Heart right ventricle (tissue), 16 donors: ENCODE measurements at regions not wholly inside any gene's neighbourhood (a gene's known extent, or its start where the extent isn't known, plus 50 kb on each side); places are given as distances from the start of the nearest gene placed in this dataset.

ENCODE experiments used
- ATAC-seq, 8 donors: fragments of 200-7000 bp; cut with Tn5 transposase; one replicate each; pipeline ENCODE4 v1.9.1; 2020; ENCODE audit warnings: mild to moderate bottlenecking in 8 of 8, moderate library complexity in 8 of 8, moderate number of reproducible peaks in 1 of 8
- DNase-seq, 2 donors: peaks; one replicate each; pipeline ENCODE4 v3.0.0-alpha.2; 2020
- H3K27ac ChIP-seq, 10 donors: fragments of 200-600 bp; sonication (generic) in 2 of 10; one replicate each; pipeline versions ENCODE4 v1.5.0 to v1.8.0; 2020 to 2022; ENCODE audit warnings: mild to moderate bottlenecking in 3 of 10
- H3K27me3 ChIP-seq, 7 donors: fragments of 200-600 bp; one replicate each; pipeline ENCODE4 v1.8.0; 2021 to 2022; ENCODE audit warnings: mild to moderate bottlenecking in 2 of 7
- H3K36me3 ChIP-seq, 9 donors: fragments of 200-600 bp; sonication (generic) in 1 of 9; one replicate each; pipeline versions ENCODE4 v1.5.0 to v1.8.0; 2020 to 2022; ENCODE audit warnings: mild to moderate bottlenecking in 2 of 9
- H3K4me1 ChIP-seq, 9 donors: fragments of 200-600 bp; sonication (generic) in 1 of 9; one replicate each; pipeline versions ENCODE4 v1.5.0 to v1.8.0; 2020 to 2022; ENCODE audit warnings: mild to moderate bottlenecking in 4 of 9
- H3K4me3 ChIP-seq, 10 donors: fragments of 200-600 bp; sonication (generic) in 2 of 10; one replicate each; pipeline versions ENCODE4 v1.5.0 to v1.8.0; 2020 to 2022; ENCODE audit warnings: mild to moderate bottlenecking in 7 of 10, moderate library complexity in 2 of 10
- H3K9me3 ChIP-seq, 11 donors: fragments of 200-600 bp in 10 of 11; sonication (generic) in 2 of 11; one replicate each; pipeline versions ENCODE4 v1.5.0 to v1.8.0; 2013 to 2022; ENCODE audit warnings: mild to moderate bottlenecking in 2 of 11, control low read depth in 1 of 11, moderate library complexity in 1 of 11
- CTCF ChIP-seq, 9 donors: fragments of 200-600 bp; sonication (generic) in 2 of 9; IDR thresholded peaks; one replicate each; pipeline versions ENCODE4 v1.5.0 to v1.8.0; 2021 to 2022; ENCODE audit warnings: antibody characterized with exemption in 9 of 9, mild to moderate bottlenecking in 5 of 9, moderate library complexity in 1 of 9
- WGBS, 2 donors: extraction: QIAGEN DNeasy Blood & Tissue Kit; methylation state at CpG; one replicate each; pipeline ENCODE4 v1.1.7; 2013; ENCODE audit warnings: inconsistent platforms in 1 of 2; 5-methylcytosine and 5-hydroxymethylcytosine counted together
- intact Hi-C, 10 donors: fragments of 100-400 bp; cut with DNase I; formaldehyde crosslinking; loops; one replicate each; pipeline versions ENCODE4 v1.11.1 to v1.14.2; 2022
- donor health status: Arrhythmogenic right ventricular cardiomyopathy.
- donor health status: ischemic (EF 13 %, LVEDD 7.1; RV severe dilation, severe dysfunction).
- donor health status: healthy with polysubstance abuse.
- donor health status: DM: no; HTN: yes; CAD: no.
- donor health status: DM: no; HTN: no; CAD: no.
- donor health status: ischemic (EF 25% LVEDD 6.9; RV normal size, moderate dysfunction).
- donor health status: ischemic (EF 25% LVEDD 5.7; RV mildly dilated, moderate dysfunction).
- donor health status: healthy.
- donor health status: DM: yes; HTN: yes; CAD: no.
- donor health status: Ischemic cardiomyopathy.
- donor health status: ischemic (EF 35%, LVEDD 5.7; RV mildly dilated, moderate dysfunction).
- donor health status: nonischemic (EF 11% LVEDD 7.7; RV severe dilation, severe dysfunction).
- donor health status: DM: yes; HTN: yes; CAD: no.
- donor health status: PGD.
- donor health status: ischemic (EF 29% LVEDD 5.4; RV normal size, mild dysfunction).
- donor health status: nonischemic (EF 23%, LVEDD 6.1; RV moderate dilation, normal function).

- no peak for DNase-seq
- H3K36me3 ChIP-seq = no peaks in the 10 kb centered on the region
- no peak for ATAC-seq
- H3K4me1 ChIP-seq = no peaks in the 10 kb centered on the region
- peaks cover 0 to 5% (median 0%) of the 10 kb centered on the region in 11 donors for H3K9me3 ChIP-seq
- no peak for TF ChIP-seq CTCF (IDR thresholded peaks at IDR 0.05)
- H3K4me3 ChIP-seq = no peak overlapping the region
- H3K27ac ChIP-seq = no peak overlapping the region
- WGBS, 2 donors = 58 to 60% methylated on average over 5 of the region's 5 CpGs
- no peaks in the 10 kb centered on the region for H3K27me3 ChIP-seq
- intact Hi-C loops = no loop called here
Observed at GRCh38 chr4:18214411-18215055, 193.0 kb upstream of the LCORL start.

- Histone ChIP-seq H3K36me3 (no peaks in the 10 kb centered on the region), H3K27me3 (no peaks in the 10 kb centered on the region), H3K27ac (no peak overlapping the region), H3K4me1 (no peaks in the 10 kb centered on the region), H3K4me3 (no peak overlapping the region), H3K9me3 (peaks cover 0 to 5% (median 0%) of the 10 kb centered on the region in 11 donors)
- ATAC-seq (no peak), DNase-seq (no peak)
- TF ChIP-seq CTCF (IDR thresholded peaks at IDR 0.05) = no peak
- intact Hi-C loops = no loop called here
- 60 to 62% methylated on average over 3 of the region's 3 CpGs for WGBS, 2 donors
Observed at GRCh38 chr4:18213576-18214198, 192.1 kb upstream of the LCORL start.

DNA sequence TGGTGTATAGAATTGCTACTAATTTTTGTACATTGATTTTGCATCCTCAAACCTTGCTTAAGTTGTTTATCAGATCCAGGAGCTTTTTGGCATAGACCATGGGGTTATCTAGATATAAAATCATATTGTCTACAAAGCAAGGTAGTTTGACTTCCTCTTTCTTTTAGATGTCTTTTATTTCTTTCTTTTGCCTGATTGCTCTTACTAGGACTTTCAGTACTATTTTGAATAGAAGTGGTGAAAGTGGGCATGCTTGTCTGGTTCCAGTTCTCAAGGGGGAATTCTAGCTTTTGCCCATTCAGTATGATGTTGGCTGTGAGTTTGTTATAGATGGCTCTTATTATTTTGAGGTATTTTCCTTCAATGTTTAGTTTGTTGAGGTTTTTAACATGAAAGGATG is 187.9 kb upstream of the LCORL start:
- H3K27ac ChIP-seq = no peak overlapping the region
- DNase-seq = no peak
- TF ChIP-seq CTCF (IDR thresholded peaks at IDR 0.05) = no peak
- no peaks in the 10 kb centered on the region for H3K27me3 ChIP-seq
- no peak for ATAC-seq
- intact Hi-C loops = no loop called here
- no peaks in the 10 kb centered on the region for H3K4me1 ChIP-seq
- H3K9me3 ChIP-seq = no peaks in the 10 kb centered on the region
- H3K4me3 ChIP-seq = no peak overlapping the region
- no peaks in the 10 kb centered on the region for H3K36me3 ChIP-seq

DNA sequence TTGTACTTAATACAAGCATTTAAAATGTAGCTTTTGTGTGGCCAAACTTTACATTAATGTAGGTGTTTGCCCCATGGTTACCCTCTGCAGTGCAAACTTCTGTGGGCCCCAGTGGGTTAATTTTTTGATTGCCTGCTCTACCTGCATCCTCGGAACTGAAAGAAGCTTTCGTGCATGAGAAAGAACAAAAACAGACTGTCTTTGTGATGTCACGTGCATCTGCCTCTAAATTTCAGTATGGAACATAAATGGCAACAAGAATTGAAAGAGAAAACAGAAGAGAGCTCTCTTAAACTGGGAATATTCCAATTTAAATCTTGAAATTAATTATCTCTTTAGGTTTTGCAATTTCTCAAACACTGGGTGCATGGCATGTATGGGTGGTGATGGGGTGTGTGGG is 182.4 kb upstream of the LCORL start:
- intact Hi-C loops = no loop called here
- 54% methylated on average over 3 of the region's 3 CpGs for WGBS, 2 donors
- H3K4me3 ChIP-seq = no peak overlapping the region

More for the DNA sequence above, 182.4 kb upstream of the LCORL start:
- no peaks in the 10 kb centered on the region for H3K36me3 ChIP-seq
- no peaks in the 10 kb centered on the region for H3K4me1 ChIP-seq
- no peak for TF ChIP-seq CTCF (IDR thresholded peaks at IDR 0.05)
- DNase-seq = no peak
- no peaks in the 10 kb centered on the region for H3K9me3 ChIP-seq
- no peak overlapping the region for H3K27ac ChIP-seq
- no peak for ATAC-seq
- H3K27me3 ChIP-seq = no peaks in the 10 kb centered on the region
